ENCODE measurements at regions not wholly inside any gene's neighbourhood (a gene's known extent, or its start where the extent isn't known, plus 50 kb on each side); places are given as distances from the start of the nearest gene placed in this dataset.

- FAIRE-seq = no peak
- no peak for DNase-seq (ENCODE audit: insufficient read length, low spot score)
- no peak for TF ChIP-seq CTCF (IDR thresholded peaks at IDR 0.05; ENCODE audit: insufficient read depth, missing control alignments)
Measured at GRCh38 chr1:99540744-99541143, 105.2 kb upstream of the PALMD start.

- DNase-seq (ENCODE audit: insufficient read length, low spot score) = no peak
- FAIRE-seq = no peak
Measured at GRCh38 chr1:99544328-99544727, 101.6 kb upstream of the PALMD start.

GRCh38 chr1:99546432-99547416 lies 99.2 kb upstream of the PALMD start:
- DNase-seq (ENCODE audit: insufficient read length, low spot score) = no peak
- no peak for TF ChIP-seq CTCF (IDR thresholded peaks at IDR 0.05; ENCODE audit: insufficient read depth, missing control alignments)
- FAIRE-seq = peak; percentile 60

More at GRCh38 chr1:99544328-99544727, 101.6 kb upstream of the PALMD start:
- no peak for TF ChIP-seq CTCF (IDR thresholded peaks at IDR 0.05; ENCODE audit: insufficient read depth, missing control alignments)

- no peak for TF ChIP-seq CTCF (IDR thresholded peaks at IDR 0.05; ENCODE audit: insufficient read depth, missing control alignments)
- FAIRE-seq (peak; percentile 44), DNase-seq (ENCODE audit: insufficient read length, low spot score) (no peak)
Measured at GRCh38 chr1:99548943-99549605, 96.8 kb upstream of the PALMD start.

- FAIRE-seq (peak; percentile 87), DNase-seq (ENCODE audit: insufficient read length, low spot score) (no peak)
- no peak for TF ChIP-seq CTCF (IDR thresholded peaks at IDR 0.05; ENCODE audit: insufficient read depth, missing control alignments)
Measured at GRCh38 chr1:99550198-99550597, 95.7 kb upstream of the PALMD start.

DNA sequence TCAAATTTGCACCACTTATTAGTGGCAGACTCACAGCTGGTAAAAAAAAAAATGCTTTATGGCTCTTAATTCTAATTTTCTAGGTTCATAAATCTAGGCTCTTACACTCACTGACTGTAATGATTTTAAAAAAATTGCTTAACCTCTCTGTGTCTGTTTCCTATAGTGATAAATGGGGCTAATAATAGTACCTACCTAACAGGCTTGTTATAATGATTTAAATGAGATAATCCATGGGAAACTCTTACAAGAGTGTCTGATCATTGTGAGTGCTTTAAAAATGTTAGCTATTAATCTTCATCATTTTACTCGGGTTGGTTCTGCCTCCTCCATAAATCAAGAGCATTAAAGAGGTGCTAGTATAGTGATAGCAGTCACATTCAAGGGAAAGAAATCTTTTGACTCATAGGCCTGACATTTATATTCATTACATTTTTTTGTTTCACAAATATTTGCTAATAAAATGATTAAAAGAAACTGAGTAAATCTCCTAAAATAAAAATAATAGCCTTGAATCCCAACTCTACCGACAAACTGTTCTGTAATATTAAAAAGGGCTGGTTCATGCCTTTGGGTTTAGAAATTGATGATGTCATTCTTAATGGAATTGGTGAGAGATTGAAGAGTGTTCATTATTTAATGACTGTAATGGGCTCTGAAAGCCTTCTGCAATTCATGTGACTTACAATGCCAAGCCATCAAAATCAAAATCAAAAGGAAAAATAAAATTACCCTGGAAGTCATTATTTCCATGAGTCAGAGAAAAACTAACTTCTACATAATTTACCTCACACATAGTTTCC lies 93.9 kb upstream of the PALMD start:
- FAIRE-seq = peak; percentile 21

More for the DNA sequence above, 93.9 kb upstream of the PALMD start:
- DNase-seq (ENCODE audit: insufficient read length, low spot score) = no peak
- TF ChIP-seq CTCF (IDR thresholded peaks at IDR 0.05; ENCODE audit: insufficient read depth, missing control alignments) = no peak
